ENCODE measurements at regions not wholly inside any gene's neighbourhood (a gene's known extent, or its start where the extent isn't known, plus 50 kb on each side); places are given as distances from the start of the nearest gene placed in this dataset.
A peak's percentile ranks its signal among the peaks of the same experiment; 100 is the strongest.
"Not testable (repeated sequence)": the region's sequence is repeated elsewhere in the genome, so short reads cannot be mapped to it uniquely, and the experiment has no call there.

- intact Hi-C loops (cut with DNase I; ENCODE audit: low total_unique reads), result no loop called here
- Histone ChIP-seq H3K27me3 (no peaks in the 10 kb centered on the region), H3K36me3 (no peaks in the 10 kb centered on the region), H3K9me3 (no peaks in the 10 kb centered on the region), H3K27ac (peak overlapping the region in 3 of 5 donors; percentile 46 to 52 (median 52)), H3K4me1 (peaks cover 12 to 40% (median 28%) of the 10 kb centered on the region in 4 donors), H3K4me3 (no peak overlapping the region)
- TF ChIP-seq EP300 (IDR thresholded peaks at IDR 0.05) (no peak), POLR2A (IDR thresholded peaks at IDR 0.05) (no peak)
- DNase-seq, result peak; percentile 50 to 63
- WGBS, 5 donors, result 26 to 53% (median 38%) methylated on average over 17 of the region's 17 CpGs
Observed at GRCh38 chr15:53830707-53831386, 71.4 kb upstream of the WDR72 start.

DNA sequence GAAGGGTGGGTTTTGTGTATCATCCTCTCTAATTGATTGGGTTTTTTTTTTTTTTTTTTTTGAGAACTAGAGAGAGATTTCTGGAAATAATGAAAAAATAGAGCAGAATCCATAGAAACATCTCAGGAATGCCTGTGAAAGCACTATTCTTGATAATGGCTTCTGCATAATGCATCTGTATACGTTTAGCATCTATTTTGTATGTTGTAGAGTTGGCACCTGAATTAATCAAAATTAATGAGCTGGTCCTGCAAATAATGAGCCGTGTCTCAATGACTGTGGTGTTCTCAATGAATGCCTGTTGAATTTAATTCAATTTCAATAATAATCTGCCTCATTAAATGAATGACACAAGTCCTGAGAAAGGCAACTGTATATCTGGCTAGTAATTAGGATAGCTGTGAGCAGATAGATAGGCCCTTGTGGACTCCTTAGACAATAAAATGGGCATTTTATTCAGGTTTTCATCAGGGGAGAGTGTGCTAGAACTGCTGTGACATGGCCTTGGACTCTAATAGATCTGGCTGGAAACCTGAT lies 70.5 kb upstream of the WDR72 start:
- Histone ChIP-seq H3K36me3 (no peaks in the 10 kb centered on the region), H3K9me3 (no peaks in the 10 kb centered on the region), H3K27ac (peak overlapping the region in 1 of 5 donors; percentile 52), H3K27me3 (no peaks in the 10 kb centered on the region), H3K4me1 (peaks cover 12 to 38% (median 28%) of the 10 kb centered on the region in 4 donors), H3K4me3 (no peak overlapping the region)
- intact Hi-C loops (cut with DNase I; ENCODE audit: low total_unique reads), result no loop called here
- WGBS, 5 donors, result 83 to 89% (median 86%) methylated on average over 2 of the region's 2 CpGs
- no peak for DNase-seq
- TF ChIP-seq POLR2A (IDR thresholded peaks at IDR 0.05) (no peak), POLR2AphosphoS5 (IDR thresholded peaks at IDR 0.05) (no peak), EP300 (IDR thresholded peaks at IDR 0.05) (no peak)
- TF ChIP-seq, protein P1, sequence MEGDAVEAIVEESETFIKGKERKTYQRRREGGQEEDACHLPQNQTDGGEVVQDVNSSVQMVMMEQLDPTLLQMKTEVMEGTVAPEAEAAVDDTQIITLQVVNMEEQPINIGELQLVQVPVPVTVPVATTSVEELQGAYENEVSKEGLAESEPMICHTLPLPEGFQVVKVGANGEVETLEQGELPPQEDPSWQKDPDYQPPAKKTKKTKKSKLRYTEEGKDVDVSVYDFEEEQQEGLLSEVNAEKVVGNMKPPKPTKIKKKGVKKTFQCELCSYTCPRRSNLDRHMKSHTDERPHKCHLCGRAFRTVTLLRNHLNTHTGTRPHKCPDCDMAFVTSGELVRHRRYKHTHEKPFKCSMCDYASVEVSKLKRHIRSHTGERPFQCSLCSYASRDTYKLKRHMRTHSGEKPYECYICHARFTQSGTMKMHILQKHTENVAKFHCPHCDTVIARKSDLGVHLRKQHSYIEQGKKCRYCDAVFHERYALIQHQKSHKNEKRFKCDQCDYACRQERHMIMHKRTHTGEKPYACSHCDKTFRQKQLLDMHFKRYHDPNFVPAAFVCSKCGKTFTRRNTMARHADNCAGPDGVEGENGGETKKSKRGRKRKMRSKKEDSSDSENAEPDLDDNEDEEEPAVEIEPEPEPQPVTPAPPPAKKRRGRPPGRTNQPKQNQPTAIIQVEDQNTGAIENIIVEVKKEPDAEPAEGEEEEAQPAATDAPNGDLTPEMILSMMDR (IDR thresholded peaks at IDR 0.05), result no peak

DNA sequence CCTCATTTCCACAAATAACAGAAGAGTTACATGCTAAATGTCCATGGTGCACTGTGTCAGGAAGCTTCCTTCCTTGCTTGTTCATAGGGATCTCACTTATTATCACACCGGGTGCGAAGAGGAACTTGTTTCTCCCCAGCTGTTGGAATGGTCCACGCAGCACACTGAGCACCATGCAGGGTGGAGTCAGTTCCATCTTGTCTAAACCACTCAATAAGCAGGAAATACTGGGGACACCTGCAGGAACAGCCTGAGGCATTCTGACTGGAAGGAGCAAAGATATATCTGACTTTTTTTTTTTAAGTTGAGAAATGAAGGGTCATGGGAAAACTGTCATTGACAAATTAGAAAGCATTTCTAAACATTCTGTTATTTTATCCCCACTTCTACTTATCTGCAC lies 70.0 kb upstream of the WDR72 start:
- 86 to 95% (median 93%) methylated on average over 3 of the region's 3 CpGs for WGBS, 5 donors
- intact Hi-C loops (cut with DNase I; ENCODE audit: low total_unique reads), result no loop called here
- H3K9me3 ChIP-seq, result peaks cover 0 to 3% (median 1%) of the 10 kb centered on the region in 4 donors
- H3K27ac ChIP-seq, result no peak overlapping the region
- no peaks in the 10 kb centered on the region for H3K36me3 ChIP-seq
- TF ChIP-seq EP300 (IDR thresholded peaks at IDR 0.05) (no peak), POLR2AphosphoS5 (IDR thresholded peaks at IDR 0.05) (no peak), POLR2A (IDR thresholded peaks at IDR 0.05) (no peak)
- TF ChIP-seq, protein P1 (IDR thresholded peaks at IDR 0.05), result no peak
- no peak for DNase-seq
- H3K4me1 ChIP-seq, result peaks cover 12 to 34% (median 26%) of the 10 kb centered on the region in 4 donors
- no peaks in the 10 kb centered on the region for H3K27me3 ChIP-seq
- H3K4me3 ChIP-seq, result no peak overlapping the region

GRCh38 chr15:53827355-53827754 lies 67.9 kb upstream of the WDR72 start:
- intact Hi-C loops (cut with DNase I; ENCODE audit: low total_unique reads), result no loop called here
- Histone ChIP-seq H3K4me1 (peaks cover 0 to 14% (median 10%) of the 10 kb centered on the region in 4 donors), H3K27me3 (no peaks in the 10 kb centered on the region), H3K9me3 (peaks cover 0 to 10% (median 5%) of the 10 kb centered on the region in 4 donors), H3K27ac (no peak overlapping the region), H3K36me3 (no peaks in the 10 kb centered on the region), H3K4me3 (no peak overlapping the region)
- TF ChIP-seq POLR2AphosphoS5 (IDR thresholded peaks at IDR 0.05) (no peak), EP300 (IDR thresholded peaks at IDR 0.05) (no peak), POLR2A (IDR thresholded peaks at IDR 0.05) (no peak)
- TF ChIP-seq, protein P1 (IDR thresholded peaks at IDR 0.05), result no peak
- no peak for DNase-seq
- 90 to 95% (median 92%) methylated on average over 4 of the region's 4 CpGs for WGBS, 5 donors

- DNase-seq, result peak in 1 of 2 donors; percentile 80
- WGBS, 5 donors, result 6 to 18% (median 13%) methylated on average over 2 of the region's 2 CpGs
- H3K27me3 ChIP-seq, result no peaks in the 10 kb centered on the region
- TF ChIP-seq, protein P1 (IDR thresholded peaks at IDR 0.05), result peak in 1 of 7 experiments; percentile 5
- TF ChIP-seq POLR2AphosphoS5 (IDR thresholded peaks at IDR 0.05), result no peak
- no peaks in the 10 kb centered on the region for H3K36me3 ChIP-seq
- no peak overlapping the region for H3K27ac ChIP-seq
- H3K4me1 ChIP-seq, result peaks cover 0 to 17% (median 7%) of the 10 kb centered on the region in 4 donors
- intact Hi-C loops (cut with DNase I; ENCODE audit: low total_unique reads), result no loop called here
- H3K9me3 ChIP-seq, result no peaks in the 10 kb centered on the region
- H3K4me3 ChIP-seq, result no peak overlapping the region
Observed at GRCh38 chr15:53811530-53811929, 52.1 kb upstream of the WDR72 start.

DNA sequence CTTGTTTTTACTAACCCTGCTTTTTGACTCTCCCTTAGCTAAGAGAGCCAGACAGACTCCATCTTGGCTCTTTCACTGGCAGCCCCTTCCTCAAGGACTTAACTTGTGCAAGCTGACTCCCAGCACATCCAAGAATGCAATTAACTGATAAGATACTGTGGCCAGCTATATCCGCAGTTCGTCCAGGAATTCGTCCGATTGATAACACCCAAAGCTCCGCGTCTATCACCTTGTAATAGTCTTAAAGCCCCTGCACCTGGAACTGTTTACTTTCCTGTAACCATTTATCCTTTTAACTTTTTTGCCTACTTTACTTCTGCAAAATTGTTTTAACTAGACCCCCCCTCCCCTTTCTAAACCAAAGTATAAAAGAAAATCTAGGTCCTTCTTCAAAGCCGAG lies 50.8 kb upstream of the WDR72 start:
- H3K27me3 ChIP-seq; H3K36me3 ChIP-seq; DNase-seq; H3K27ac ChIP-seq; H3K9me3 ChIP-seq; intact Hi-C loops (cut with DNase I; ENCODE audit: low total_unique reads); H3K4me3 ChIP-seq: not testable (repeated sequence)
- peaks cover 0 to 17% (median 7%) of the 10 kb centered on the region in 4 donors for H3K4me1 ChIP-seq
- WGBS, 5 donors, result 43 to 62% (median 55%) methylated on average over 7 of the region's 7 CpGs

Measured in stomach (tissue), 8 donors.